ENCODE measurements at regions not wholly inside any gene's neighbourhood (a gene's known extent, or its start where the extent isn't known, plus 50 kb on each side); places are given as distances from the start of the nearest gene placed in this dataset.

GRCh38 chr21:43280949-43281633 lies 112.3 kb downstream of the CRYAA start:
- TF ChIP-seq EZH2 (IDR thresholded peaks at IDR 0.05; ENCODE audit: borderline replicate concordance, low read depth, low read length, severe bottlenecking) = no peak
- TF ChIP-seq CTCF (IDR thresholded peaks at IDR 0.05; ENCODE audit: extremely low read depth in 1 of 2, insufficient read depth in 1 of 2, low read depth in 1 of 2, low read length in 2 of 2) = no peak
- TF ChIP-seq MAX (IDR thresholded peaks at IDR 0.05; ENCODE audit: insufficient read depth, insufficient read length) = no peak
- no peak for TF ChIP-seq POLR2AphosphoS5 (IDR thresholded peaks at IDR 0.05; ENCODE audit: insufficient read depth, low read depth, low read length)
- no peak for TF ChIP-seq POLR2A (IDR thresholded peaks at IDR 0.05; ENCODE audit: low read depth, low read length)
- no peak for TF ChIP-seq MYC (IDR thresholded peaks at IDR 0.05; ENCODE audit: low read depth, low read length)
- TF ChIP-seq JUN (IDR thresholded peaks at IDR 0.05; ENCODE audit: borderline replicate concordance, insufficient read depth, insufficient read length, low read depth) = no peak
- no peak for TF ChIP-seq FOS (IDR thresholded peaks at IDR 0.05; ENCODE audit: borderline replicate concordance, insufficient read depth, low read length)
- TF ChIP-seq GATA2 (IDR thresholded peaks at IDR 0.05; ENCODE audit: insufficient read depth, insufficient read length, low read depth, low read length) = no peak
